ENCODE measurements at regions not wholly inside any gene's neighbourhood (a gene's known extent, or its start where the extent isn't known, plus 50 kb on each side); places are given as distances from the start of the nearest gene placed in this dataset.

DNA sequence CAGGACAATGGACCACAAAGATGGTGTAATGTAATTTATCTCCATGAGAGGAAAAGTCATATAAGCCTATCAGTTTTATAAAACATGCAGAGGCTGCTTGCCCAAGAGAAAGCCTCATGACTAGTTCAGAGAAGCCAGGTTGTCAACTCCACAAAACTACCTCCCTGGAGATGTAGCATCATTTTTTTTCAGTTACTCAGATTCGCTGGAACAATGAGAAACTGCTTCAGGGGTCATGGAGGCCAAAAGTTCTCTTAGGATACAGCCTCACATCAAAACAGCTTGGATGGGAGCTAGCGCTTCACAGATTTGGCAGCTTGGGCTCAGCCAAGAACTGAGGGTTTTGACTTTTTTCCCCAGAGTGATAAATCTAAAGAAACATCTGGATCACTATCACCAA is 263.5 kb downstream of the INSIG2 start:
- DNase-seq: no peak
- Mint-ChIP-seq H3K4me1 (ENCODE audit: low read depth, unreplicated experiment) (no peaks in the 10 kb centered on the region), H3K27me3 (ENCODE audit: insufficient read depth, unreplicated experiment) (peaks cover 14% of the 10 kb centered on the region), H3K4me3 (ENCODE audit: unreplicated experiment) (no peak overlapping the region), H3K9me3 (ENCODE audit: unreplicated experiment) (no peaks in the 10 kb centered on the region), H3K27ac (ENCODE audit: unreplicated experiment) (no peak overlapping the region), H3K36me3 (ENCODE audit: insufficient read depth, unreplicated experiment) (no peaks in the 10 kb centered on the region)
- ChIA-PET CTCF (no interaction called here), POLR2A (no interaction called here)
- Histone ChIP-seq H3K27me3 (replicated peaks; ENCODE audit: control insufficient read depth, insufficient read depth, low read length) (no peaks in the 10 kb centered on the region), H3K4me1 (no peaks in the 10 kb centered on the region), H3K36me3 (ENCODE audit: control insufficient read depth, insufficient read depth, low read length) (no peaks in the 10 kb centered on the region), H3K9me3 (no peaks in the 10 kb centered on the region), H3K4me3 (ENCODE audit: low read depth, low read length) (no peak overlapping the region)
- no TSS peak for BruUV-seq (replicated peaks)
- TF ChIP-seq, protein P1, sequence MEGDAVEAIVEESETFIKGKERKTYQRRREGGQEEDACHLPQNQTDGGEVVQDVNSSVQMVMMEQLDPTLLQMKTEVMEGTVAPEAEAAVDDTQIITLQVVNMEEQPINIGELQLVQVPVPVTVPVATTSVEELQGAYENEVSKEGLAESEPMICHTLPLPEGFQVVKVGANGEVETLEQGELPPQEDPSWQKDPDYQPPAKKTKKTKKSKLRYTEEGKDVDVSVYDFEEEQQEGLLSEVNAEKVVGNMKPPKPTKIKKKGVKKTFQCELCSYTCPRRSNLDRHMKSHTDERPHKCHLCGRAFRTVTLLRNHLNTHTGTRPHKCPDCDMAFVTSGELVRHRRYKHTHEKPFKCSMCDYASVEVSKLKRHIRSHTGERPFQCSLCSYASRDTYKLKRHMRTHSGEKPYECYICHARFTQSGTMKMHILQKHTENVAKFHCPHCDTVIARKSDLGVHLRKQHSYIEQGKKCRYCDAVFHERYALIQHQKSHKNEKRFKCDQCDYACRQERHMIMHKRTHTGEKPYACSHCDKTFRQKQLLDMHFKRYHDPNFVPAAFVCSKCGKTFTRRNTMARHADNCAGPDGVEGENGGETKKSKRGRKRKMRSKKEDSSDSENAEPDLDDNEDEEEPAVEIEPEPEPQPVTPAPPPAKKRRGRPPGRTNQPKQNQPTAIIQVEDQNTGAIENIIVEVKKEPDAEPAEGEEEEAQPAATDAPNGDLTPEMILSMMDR (IDR thresholded peaks at IDR 0.05; ENCODE audit: insufficient read depth in 1 of 2, low read depth in 1 of 2, low read length in 1 of 2, severe bottlenecking in 1 of 2, unreplicated experiment in 1 of 2): no peak
- intact Hi-C loops (cut with micrococcal nuclease; ENCODE audit: unreplicated experiment): no loop called here

- Mint-ChIP-seq H3K4me1 (ENCODE audit: low read depth, unreplicated experiment) (no peaks in the 10 kb centered on the region), H3K36me3 (ENCODE audit: insufficient read depth, unreplicated experiment) (no peaks in the 10 kb centered on the region), H3K4me3 (ENCODE audit: unreplicated experiment) (no peak overlapping the region), H3K9me3 (ENCODE audit: unreplicated experiment) (no peaks in the 10 kb centered on the region), H3K27ac (ENCODE audit: unreplicated experiment) (no peak overlapping the region), H3K27me3 (ENCODE audit: insufficient read depth, unreplicated experiment) (peaks cover 11% of the 10 kb centered on the region)
- DNase-seq: no peak
- H3K36me3 ChIP-seq (ENCODE audit: control insufficient read depth, insufficient read depth, low read length): no peaks in the 10 kb centered on the region
- H3K4me1 ChIP-seq: no peaks in the 10 kb centered on the region
- BruUV-seq (replicated peaks): no TSS peak
- intact Hi-C loops (cut with micrococcal nuclease; ENCODE audit: unreplicated experiment): no loop called here
- TF ChIP-seq, protein P1 (IDR thresholded peaks at IDR 0.05; ENCODE audit: insufficient read depth in 1 of 2, low read depth in 1 of 2, low read length in 1 of 2, severe bottlenecking in 1 of 2, unreplicated experiment in 1 of 2): no peak
- ChIA-PET POLR2A (no interaction called here), CTCF (no interaction called here)
- no peaks in the 10 kb centered on the region; the same call in 1 of the 2 replicates for H3K27me3 ChIP-seq (replicated peaks; ENCODE audit: control insufficient read depth, insufficient read depth, low read length)
- H3K9me3 ChIP-seq: no peaks in the 10 kb centered on the region
- H3K4me3 ChIP-seq (ENCODE audit: low read depth, low read length): no peak overlapping the region
Measured at GRCh38 chr2:118350621-118351020, 262.4 kb downstream of the INSIG2 start.

- Mint-ChIP-seq H3K27me3 (ENCODE audit: insufficient read depth, unreplicated experiment) (peaks cover 14% of the 10 kb centered on the region), H3K9me3 (ENCODE audit: unreplicated experiment) (no peaks in the 10 kb centered on the region), H3K4me3 (ENCODE audit: unreplicated experiment) (no peak overlapping the region), H3K36me3 (ENCODE audit: insufficient read depth, unreplicated experiment) (no peaks in the 10 kb centered on the region), H3K4me1 (ENCODE audit: low read depth, unreplicated experiment) (no peaks in the 10 kb centered on the region), H3K27ac (ENCODE audit: unreplicated experiment) (no peak overlapping the region)
- BruUV-seq (replicated peaks): no TSS peak
- no peaks in the 10 kb centered on the region for H3K9me3 ChIP-seq
- H3K27me3 ChIP-seq (replicated peaks; ENCODE audit: control insufficient read depth, insufficient read depth, low read length): no peaks in the 10 kb centered on the region; the same call in 1 of the 2 replicates
- intact Hi-C loops (cut with micrococcal nuclease; ENCODE audit: unreplicated experiment): no loop called here
- no peak for DNase-seq
- no peak overlapping the region for H3K4me3 ChIP-seq (ENCODE audit: low read depth, low read length)
- CTCF ChIA-PET: no interaction called here
- POLR2A ChIA-PET: no interaction called here
- H3K4me1 ChIP-seq: no peaks in the 10 kb centered on the region
- TF ChIP-seq, protein P1 (IDR thresholded peaks at IDR 0.05; ENCODE audit: insufficient read depth in 1 of 2, low read depth in 1 of 2, low read length in 1 of 2, severe bottlenecking in 1 of 2, unreplicated experiment in 1 of 2): no peak
- no peaks in the 10 kb centered on the region for H3K36me3 ChIP-seq (ENCODE audit: control insufficient read depth, insufficient read depth, low read length)
Measured at GRCh38 chr2:118349365-118349764, 261.1 kb downstream of the INSIG2 start.

Measured in Caco-2 (cell line).